Suppressor macrophage (primary cell): ENCODE measurements at regions not wholly inside any gene's neighbourhood (a gene's known extent, or its start where the extent isn't known, plus 50 kb on each side); places are given as distances from the start of the nearest gene placed in this dataset.
"Not testable (repeated sequence)": the region's sequence is repeated elsewhere in the genome, so short reads cannot be mapped to it uniquely, and the experiment has no call there.

Experiments
- DNase-seq, 4 experiments: peaks; one replicate each; pipeline ENCODE4 v3.0.0-alpha.2; 2020 to 2022

DNA sequence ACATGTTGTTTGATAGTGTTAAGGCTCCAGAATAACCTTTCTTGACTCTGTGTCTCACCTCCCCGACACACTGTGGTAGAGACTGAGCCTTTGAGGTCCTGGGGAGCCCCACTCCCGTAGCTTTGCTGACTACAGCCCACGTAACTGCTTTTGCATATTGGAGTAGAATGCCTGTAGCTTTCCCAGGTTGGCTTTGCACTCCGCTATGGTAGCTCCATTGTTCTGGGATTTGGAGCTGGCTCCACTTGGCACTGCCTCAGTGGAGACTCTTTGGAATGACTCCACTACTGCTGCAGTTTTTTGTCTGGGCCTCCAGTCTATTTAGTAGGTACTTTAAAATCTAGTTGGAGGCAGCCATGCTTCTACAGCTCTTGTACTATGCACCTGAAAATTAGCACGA, 56.2 kb upstream of the ANXA1 start:
- DNase-seq = no peak

DNA sequence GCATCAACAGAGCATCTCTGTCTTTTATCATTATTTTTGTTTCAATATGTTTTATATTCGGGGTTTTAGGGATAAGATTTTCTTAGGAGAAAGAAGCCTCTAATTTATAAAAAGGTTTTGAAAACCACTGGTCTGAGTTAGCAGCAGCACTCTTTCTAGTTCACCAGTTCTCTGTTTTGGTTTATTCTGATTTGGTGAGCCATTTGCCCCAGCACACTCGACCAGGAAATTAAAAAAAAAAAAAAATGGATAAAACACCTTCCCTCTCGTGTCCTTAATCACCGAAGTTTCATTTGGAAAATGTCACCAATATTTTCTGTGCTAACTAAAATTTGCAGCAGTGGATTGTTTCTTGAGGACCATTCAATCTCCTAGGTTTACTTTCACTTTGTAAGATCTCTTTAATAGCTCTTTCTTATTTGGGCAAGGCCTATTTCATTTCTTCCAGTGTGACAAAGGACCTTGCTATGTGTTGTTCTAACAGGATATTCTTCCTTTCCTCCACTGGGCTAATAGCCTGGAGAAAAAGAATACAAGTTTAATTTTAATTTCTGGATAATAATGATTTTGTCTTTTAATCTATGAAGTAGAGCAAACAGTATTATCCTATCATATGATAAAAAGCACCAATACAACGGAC, 57.8 kb upstream of the ANXA1 start:
- no peak for DNase-seq

DNA sequence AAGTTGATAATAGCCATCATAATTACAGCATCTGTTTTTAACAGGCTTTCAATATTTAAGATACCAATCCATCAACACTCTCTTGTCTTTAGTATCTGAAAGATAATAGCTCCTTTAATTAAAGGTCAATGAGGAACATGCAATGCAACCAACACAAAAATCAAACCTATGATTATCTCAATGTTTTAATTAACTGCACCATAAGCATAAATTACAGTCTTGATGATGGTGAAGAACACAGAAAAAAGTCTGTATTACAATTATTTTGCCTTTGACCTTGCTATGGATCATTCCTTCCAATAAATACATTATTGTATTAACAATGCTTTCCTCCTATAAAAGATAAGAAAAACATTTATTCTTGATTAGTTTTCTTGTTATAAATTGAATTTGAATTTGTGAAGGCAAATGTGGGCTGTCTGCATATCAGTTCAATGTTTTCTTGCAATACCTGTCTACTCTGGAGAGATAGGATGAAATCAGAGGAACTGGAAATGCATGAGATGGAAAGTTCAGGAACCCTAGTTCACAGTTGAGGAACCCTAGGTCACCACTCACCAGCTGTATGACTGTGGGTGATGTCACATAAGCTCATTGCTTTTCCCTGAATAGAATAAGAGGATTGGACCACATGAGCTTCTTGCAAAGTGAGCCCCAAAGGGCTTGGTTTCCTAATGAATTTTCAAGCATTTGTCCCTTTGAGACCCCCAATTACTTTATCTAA, 58.5 kb upstream of the ANXA1 start:
- peak in 1 of 4 experiments; percentile 11 for DNase-seq

DNA sequence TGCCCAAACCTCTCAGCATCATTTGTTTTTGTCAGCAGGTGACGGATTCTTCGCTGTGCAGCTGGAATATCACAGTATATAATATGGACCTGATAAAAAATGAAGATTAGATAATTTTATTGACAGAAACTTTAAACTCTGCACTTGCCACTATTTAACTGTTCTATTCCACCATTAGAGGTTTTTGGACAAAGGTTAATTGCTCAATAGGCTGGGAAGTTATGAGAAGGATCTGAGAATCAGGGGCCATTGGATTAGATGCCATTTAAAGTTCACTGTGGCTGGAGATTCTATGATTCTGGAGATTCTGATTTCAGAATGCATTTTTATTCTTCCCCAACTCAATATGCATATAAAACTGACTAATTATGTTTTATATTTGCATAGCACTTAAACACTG, 59.8 kb upstream of the ANXA1 start:
- DNase-seq = no peak

DNA sequence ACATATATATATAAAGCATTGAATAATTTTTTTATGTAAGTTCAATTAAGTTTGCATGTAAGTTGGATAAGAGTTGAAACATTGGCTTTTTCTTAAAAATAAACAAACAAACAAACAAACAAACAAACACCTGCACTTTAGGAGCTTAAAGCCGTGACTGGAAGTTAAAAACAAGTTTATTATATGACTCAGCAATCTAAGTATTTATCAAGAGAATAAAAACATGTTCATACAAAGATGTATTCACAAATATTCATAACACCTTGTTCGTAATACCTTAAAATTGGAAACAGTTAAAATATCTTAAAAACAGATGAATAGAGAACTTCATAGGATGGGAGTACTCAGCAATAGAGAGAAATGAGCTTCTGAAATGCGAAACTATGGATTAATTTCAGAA, 61.5 kb upstream of the ANXA1 start:
- no peak for DNase-seq

DNA sequence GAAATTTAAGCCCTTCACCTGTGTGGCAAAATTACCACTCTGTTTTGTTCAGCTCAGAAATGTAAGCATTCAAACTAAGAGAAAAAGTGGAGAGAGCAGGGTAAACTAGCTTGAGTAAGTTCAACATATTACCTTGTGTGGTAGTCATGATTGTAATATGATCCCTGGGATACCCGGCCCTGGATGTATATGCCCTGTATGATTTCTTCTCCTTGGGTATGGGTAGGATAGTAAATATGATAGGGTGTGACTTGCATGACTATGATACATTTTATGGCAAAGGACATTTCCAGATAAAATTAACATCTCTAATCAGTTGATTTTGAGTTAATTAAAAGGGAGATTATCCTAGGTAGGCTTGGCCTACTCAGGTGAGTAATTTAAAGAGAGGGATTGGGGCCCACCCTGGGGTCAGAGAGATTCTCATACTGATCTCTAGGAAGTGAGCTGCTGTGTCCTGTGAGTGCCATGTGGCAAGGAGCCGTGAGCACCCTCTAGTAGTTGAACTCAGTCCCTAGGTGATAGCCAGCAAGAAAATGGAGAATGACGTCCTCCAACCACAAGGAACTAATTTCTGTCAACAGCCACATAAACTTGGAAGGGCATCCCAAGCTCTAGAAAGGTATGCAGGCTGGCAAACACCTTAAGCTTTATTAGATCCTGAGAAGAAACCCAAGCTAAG, 62.2 kb upstream of the ANXA1 start:
- no peak for DNase-seq

DNA sequence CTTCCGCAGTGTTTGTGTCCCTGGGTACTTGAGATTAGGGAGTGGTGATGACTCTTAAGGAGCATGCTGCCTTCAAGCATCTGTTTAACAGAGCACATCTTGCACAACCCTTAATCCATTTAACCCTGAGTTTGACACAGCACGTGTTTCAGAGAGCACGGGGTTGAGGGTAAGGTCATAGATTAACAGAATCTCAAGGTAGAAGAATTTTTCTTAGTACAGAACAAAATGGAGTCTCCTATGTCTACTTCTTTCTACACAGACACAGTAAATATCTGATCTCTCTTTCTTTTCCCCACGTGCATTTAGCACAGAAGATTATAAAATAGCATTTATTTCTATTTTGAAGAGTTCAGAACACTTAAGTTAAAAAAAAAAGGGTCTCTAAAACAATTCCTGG, 63.8 kb upstream of the ANXA1 start:
- not testable (repeated sequence) for DNase-seq

DNA sequence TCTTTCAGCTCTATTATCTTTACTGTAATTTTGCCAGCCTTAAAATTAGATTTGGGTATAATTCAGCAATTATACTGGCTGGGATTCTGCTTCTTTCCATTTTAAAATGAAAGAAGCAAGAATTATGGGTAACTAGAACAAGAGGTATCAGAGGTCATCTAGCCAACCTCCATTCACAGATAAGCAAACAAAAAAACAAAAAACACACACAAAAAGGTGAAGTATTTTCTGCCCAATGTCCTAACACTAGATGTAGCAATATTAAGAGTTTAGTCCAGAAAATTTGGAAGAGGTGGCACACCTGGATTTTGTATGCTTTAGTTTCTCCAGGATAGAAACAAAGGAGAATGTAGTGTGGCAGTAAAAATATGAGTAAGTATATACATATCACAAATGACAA, 68.1 kb upstream of the ANXA1 start:
- DNase-seq = no peak

DNA sequence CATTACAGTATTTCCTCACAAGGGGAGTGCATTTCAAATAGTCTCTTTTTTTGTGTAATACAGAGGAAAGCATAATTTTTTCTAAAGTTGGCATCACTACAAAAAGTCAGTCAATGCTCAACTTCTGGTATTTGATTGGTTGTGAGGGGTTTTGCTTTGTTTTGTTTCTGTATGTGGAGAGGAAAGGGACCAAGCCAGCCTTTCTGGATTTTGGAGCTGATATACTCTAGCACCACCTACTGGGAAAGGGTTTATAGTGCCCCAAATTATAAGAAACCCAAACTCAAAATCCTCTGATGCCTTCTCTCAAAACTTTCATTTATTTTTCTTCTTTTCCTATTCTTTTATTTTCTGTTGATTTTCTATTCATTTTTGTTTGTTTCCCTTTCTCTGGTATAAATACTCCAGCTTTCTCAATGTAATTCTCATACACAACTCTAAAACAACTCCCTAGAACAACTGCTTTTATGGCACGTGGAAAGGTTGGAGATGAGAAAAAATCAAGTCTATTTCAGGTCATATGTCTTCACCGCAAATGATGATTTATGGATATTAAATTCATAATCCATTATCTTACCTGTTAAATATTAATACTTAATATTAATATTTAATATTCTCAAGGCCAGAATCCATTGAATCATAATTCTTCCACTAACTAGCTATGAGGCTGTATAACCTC, 69.5 kb upstream of the ANXA1 start:
- DNase-seq = peak; percentile 11 to 62 (median 38)

DNA sequence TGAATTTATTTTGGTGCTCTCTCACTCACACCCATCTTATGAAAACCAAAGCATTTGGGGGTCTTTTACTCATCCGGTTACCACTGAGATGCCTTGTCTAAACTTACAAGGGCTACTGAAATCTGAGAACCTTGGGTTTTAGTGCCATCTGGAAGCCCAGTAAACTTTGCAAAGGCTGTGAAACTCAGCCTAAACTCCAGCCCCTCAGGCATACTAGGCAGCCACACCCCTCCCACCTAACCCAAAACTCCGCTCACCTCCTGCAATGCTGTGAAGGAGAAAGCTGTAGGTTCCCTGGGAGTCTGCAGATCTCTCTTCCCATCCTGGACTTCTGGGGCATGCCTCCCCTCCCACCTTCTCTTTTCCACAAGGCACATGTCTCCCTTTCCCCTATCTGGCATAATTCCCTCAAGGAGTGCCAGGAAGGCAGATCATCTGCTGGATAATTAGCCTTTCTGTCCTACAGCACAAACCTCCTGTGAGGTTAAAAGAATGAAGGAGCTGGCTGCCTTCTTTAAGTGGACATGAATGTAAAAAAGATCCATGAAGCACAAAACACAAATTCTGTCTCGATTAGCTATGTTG, 71.5 kb upstream of the ANXA1 start:
- no peak for DNase-seq

DNA sequence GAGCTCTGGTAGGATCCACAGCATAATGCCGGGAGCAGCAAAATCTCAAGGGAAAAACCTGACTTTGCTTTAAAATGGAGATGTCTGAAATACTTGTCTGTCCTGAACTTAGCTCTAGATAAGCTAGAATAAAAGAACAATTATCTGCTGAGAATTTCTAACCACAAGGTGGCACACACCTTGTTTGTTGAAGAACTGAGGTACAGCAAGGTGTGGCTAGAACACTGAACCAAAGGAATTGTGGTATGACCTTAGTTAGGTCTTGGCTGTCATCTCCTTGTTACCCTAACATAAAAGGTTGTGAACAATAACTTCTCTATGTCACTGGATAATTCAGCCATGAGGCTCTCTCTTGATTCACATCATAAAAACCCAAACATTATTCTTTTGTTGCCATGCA, 72.3 kb upstream of the ANXA1 start:
- DNase-seq = no peak

DNA sequence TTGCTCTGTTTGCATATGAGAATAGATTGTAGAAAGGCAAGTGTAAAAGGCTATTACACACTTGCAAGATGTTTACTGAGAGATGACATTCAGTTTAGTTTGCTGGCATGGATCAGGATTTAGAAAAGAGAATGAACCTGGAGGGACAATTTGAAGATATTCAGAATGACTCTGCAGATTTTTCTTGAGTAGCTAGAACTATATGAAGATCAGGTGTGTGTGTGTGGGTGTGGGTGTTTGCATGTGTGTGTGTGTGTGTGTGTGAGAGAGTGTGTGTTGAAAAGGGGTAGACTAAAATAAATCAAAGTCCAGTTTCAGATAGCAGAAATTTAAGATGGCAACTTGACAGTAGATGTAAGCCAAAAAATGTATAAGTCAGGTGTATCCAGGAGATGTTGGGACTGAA, 74.0 kb upstream of the ANXA1 start:
- no peak for DNase-seq

DNA sequence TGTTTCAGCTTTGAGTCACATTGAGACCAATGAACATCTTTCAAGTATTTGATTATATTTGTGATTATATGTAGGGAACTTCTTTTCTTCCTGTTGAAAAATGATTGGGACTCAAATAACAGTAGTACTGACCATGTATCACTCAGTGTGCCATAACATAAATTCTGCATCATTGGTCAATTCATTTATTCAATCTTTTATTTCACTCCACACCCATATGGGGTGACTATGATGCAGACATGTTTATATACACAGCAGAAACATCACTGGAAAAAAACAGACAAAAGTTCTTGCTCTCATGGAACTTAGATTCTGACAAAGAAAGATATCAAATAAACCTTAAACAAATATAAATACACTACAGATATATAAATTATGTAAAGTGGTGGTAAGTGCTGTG, 74.7 kb upstream of the ANXA1 start:
- DNase-seq = no peak

DNA sequence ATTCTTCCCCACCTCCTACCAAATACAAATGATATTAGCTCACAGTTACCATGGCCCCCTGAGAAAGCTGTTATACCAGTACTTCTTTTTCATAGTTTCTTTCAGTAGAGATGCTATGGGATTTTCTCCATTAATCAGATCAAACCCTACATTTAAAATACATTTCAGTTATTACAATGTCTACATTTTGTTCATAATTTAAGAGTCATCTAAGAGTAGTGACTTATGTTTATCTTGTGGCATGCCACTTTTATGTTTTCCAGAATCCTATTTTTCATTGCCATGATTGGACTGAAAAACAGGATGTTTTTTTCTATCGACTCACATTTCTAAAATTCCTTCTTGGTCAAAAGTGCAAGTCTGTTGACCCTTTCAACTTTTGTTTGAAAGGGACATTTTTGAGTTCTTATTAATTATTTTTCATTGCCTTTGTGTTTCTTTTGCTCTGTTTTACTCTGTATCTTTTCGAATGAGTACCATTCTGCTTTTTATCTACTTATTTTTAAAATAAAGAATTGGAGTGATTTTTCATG, 77.4 kb upstream of the ANXA1 start:
- DNase-seq = no peak

DNA sequence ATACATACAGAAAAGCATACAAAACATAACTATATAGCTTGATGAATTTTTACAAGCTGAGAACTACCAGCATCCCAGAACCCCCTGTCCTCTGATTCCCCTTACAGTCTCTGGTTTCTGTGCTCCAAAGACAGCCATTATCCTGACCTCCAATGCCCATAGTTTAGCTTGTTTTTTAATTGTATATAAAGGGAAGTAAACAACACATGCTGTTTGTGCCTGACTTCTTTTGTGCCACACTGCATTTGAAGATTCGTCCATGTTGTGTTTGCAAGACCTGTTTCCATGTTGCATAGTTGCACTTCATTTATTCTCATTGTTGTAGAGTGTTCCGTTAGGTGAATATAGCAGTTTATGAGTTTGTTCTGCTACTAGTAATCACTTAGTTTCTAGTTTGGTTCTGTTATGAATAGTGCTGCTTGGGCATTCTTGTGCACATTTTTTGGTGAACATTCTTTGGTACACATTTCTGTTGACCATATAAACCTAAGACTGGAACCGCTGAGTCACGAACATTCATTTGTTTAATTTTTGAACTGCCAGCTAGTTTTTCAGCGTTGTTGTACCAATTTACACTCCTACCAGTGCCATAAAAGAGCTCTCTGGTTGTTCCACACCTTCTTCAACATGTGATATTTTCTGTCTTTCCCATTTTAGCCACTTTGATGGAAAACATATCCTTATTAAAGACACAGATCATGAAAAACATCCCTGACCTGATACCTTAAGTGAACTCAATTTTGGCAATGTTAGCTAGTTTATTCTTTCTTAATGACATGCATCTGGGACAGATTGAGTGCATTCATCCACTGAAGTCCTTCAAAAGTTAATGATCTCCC, 78.1 kb upstream of the ANXA1 start:
- DNase-seq = no peak

DNA sequence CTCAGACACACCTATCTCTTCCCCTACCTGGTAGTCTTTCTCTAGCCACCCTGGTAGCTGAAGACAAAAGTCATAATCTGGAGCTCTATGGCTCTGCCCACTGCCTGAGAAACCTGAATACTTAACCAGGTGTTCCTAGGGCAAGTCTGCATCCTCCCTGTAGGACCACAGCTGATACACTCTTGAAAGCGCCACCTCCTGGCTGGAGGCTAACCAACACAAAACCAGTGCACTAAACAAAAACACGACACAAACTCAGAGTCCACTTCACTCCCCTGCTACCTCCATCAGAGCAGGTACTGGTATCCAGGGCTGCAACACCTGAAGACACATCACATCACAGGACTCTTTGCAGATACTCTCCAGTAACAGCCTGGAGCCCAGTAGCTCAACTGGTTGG, 84.6 kb upstream of the ANXA1 start:
- no peak for DNase-seq

DNA sequence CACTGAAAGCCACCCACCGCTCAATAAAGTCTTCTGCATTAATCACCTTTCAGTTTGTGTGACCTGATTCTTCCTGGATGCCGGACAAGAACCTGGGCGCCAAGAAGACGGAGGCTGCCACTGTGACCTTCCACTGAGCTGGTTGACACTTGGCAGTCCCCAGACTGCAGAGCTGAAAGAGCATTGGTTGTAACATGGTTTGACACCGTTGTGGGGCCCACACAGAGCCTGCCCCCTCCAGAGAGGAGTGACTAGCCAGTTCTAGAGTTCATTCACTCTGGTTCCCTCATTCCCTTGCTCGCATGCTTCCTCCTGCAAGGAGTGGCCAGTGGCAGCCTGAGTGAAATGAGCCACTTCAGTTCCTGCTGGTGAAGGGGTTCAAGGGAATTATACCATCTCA, 86.2 kb upstream of the ANXA1 start:
- DNase-seq = no peak

DNA sequence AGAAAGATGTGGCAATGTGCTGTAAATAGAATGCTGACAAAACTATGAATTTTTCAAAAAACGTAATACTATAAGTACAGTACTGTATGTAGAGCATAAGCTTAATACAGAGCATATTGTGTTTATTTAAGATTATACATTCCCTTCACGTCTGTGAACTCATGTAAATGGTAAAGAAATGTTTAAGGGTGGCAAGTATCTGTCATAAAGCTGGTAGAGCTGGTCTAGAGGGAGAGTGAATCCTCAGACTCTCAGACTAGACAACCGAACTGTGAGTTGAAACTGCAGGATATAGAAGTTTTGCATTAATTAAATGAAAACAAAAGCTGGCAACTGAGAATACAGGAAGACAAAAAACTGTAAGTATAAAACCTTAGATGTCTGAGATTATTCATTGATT, 87.3 kb upstream of the ANXA1 start:
- DNase-seq = no peak

DNA sequence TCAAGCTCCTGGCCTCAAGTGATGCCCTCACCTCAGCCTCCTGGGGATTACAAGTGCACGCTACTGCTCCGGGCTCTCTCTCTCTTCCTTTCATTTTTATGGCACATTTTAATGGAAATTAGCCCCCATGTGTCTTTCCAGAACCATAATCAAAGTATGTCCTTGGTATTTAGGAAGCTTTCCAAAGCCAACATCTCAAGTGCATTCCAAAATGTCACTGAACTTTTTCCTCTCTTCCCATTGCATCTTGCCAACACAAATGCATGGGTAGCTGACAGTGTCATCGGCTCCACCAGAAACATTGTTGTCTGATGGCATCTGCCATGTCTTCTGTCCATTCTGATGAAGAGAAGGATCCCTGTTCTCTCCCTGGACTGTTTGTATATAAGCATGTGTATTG, 90.5 kb upstream of the ANXA1 start:
- no peak for DNase-seq

DNA sequence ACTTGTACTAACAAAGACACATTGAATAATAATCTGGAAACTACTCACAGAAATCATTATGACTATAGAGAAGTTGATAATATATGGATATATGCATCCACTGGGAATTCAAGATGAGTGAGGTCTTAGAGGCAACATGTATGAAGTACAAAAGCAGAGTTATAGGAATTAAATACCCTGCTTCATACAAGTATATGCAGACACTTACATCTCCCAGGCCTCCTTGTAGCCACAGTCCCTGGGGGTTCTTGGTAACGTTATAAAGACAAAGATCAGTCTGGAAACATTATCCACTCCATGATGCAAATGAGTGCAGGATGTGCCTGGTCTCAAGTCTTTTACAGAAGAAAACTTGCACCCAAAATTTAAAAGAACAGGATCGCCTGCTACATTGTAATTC, 92.4 kb upstream of the ANXA1 start:
- no peak for DNase-seq

DNA sequence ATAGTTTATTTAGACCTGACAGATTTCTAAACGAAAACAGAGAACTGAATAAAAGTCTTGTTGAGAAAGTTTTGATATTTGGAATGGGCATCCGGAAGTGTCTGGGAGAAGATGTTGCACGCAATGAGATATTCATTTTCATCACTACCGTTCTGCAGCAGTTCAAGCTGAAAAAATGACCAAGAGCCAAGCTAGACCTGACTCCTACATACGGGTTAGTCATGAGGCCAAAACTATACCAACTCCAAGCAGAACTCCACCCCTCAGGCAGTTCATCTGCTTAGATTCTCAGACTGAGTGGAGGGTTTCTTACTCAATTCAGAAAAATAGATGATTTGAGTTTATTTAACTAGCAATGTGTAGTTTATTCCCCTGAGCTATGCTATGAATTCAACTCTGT, 95.4 kb upstream of the ANXA1 start:
- no peak for DNase-seq

DNA sequence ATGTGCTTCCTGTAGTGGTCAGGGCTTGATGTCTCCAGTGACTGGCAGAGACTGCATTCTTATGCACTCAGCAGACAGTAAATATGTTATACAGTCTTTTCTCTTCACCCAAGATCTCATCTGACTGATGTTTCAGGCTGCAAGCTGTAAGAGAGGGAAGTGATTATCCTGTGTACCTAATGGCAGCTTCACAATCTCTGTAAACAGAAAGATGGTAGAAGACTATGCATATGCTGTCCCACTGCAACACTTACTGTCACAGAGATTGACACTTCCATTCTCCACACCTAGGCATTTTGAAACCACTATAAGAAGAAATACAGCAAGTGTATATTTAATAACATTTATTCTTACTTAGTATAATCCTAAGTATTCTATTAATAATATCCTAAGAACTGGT, 97.6 kb upstream of the ANXA1 start:
- no peak for DNase-seq
